ENCODE measurements at regions not wholly inside any gene's neighbourhood (a gene's known extent, or its start where the extent isn't known, plus 50 kb on each side); places are given as distances from the start of the nearest gene placed in this dataset.
A peak's percentile ranks its signal among the peaks of the same experiment; 100 is the strongest.
"Not testable (repeated sequence)": the region's sequence is repeated elsewhere in the genome, so short reads cannot be mapped to it uniquely, and the experiment has no call there.

DNA sequence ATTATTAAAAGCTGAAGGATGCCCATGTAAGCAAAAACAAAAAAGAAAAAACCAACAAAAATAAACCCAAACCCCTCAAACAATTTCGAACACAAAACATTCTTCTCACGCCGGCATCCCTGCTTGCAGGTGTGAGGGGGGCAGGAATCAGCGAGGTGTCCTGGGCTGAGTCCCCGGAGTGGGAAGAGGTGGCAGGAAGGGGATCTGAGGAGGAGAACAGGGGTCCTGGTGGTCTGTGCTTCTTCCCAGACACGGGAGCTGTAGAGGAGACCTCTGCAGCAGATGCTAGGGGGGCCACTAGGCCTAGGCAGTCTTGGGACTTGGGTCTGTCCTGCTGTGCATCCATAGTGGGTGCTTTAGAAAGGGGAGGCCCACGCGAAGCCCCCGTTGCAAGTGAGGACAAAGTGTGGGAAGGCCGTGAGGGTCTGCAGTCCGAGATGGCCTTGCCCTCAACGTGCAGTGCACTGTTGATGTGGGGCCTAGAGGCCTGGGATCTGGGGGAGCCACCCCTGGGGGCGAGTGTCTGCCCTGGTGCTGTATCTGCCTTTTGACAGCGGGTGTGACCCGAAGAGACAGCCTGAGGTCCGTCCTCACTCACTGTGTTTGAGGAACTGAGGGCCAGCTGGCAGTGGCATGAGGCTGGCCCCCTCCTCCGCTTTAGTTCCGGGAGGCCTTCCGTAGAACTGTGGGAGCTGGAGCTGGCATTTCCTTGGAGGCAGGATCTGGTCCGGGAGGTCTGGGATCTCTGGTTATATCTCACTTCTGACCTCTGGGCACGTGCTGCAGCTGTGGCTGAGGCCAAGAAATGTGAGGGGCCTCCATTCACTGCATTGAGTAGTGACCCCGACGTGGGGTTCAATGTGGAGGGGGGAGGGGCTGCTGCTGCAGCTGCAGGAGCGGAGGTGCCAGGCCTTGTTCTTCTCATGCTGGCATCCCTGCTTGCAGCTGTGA is 1371.5 kb downstream of the CDH12 start:
- H3K4me1 Mint-ChIP-seq (ENCODE audit: unreplicated experiment); H3K27ac Mint-ChIP-seq (ENCODE audit: unreplicated experiment); DNase-seq (ENCODE audit: low spot score); H3K27me3 Mint-ChIP-seq (ENCODE audit: unreplicated experiment); H3K9me3 Mint-ChIP-seq (ENCODE audit: unreplicated experiment): not testable (repeated sequence)
- H3K36me3 Mint-ChIP-seq (ENCODE audit: low read depth, unreplicated experiment): peaks cover 10% of the 10 kb centered on the region
- H3K4me3 Mint-ChIP-seq (ENCODE audit: unreplicated experiment): peak overlapping the region; percentile 59

DNA sequence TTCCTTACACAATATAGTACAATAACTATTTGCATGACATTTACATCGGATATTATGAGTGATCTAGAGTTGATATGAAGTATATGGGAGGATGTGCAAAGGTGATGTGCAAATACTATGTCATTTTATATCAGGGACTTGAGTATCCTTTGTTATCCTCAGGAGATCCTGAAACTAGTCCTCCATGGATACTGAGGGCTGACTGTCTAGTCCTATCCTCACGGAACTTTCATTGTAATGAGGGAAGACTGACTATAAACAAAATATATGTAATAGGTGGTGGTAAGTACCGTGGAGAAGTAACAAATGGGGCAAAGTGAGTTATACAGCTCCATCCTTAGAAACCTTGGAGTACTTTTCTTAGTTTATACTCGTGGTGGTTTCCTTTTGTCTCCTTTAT is 1373.1 kb downstream of the CDH12 start:
- not testable (repeated sequence) for H3K4me1 Mint-ChIP-seq (ENCODE audit: unreplicated experiment); H3K4me3 Mint-ChIP-seq (ENCODE audit: unreplicated experiment); H3K9me3 Mint-ChIP-seq (ENCODE audit: unreplicated experiment); H3K27ac Mint-ChIP-seq (ENCODE audit: unreplicated experiment); H3K27me3 Mint-ChIP-seq (ENCODE audit: unreplicated experiment); DNase-seq (ENCODE audit: low spot score)
- H3K36me3 Mint-ChIP-seq (ENCODE audit: low read depth, unreplicated experiment): peaks cover 10% of the 10 kb centered on the region

DNA sequence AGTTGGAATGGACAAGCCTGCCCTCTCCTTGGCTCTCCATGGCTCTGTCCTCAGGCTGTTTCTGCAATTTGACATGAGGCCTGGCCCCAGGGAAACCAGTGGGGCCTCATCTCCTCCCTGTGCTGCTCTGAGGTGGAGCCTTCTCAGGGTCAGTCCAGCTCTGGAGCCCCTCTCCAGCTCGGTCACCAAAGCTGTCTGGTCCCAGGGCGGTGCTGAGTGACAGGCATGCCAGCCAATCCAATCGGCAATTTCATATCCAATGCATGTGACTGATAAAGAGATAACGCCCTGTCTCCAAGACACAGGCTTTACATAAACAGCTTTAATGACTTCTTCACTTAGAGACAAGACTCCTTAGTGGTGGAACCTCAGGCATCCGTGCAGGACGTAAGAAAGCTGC is 1379.2 kb downstream of the CDH12 start:
- not testable (repeated sequence) for DNase-seq (ENCODE audit: low spot score); H3K4me3 Mint-ChIP-seq (ENCODE audit: unreplicated experiment); H3K27me3 Mint-ChIP-seq (ENCODE audit: unreplicated experiment); H3K9me3 Mint-ChIP-seq (ENCODE audit: unreplicated experiment); H3K4me1 Mint-ChIP-seq (ENCODE audit: unreplicated experiment); H3K27ac Mint-ChIP-seq (ENCODE audit: unreplicated experiment)
- peaks cover 13% of the 10 kb centered on the region for H3K36me3 Mint-ChIP-seq (ENCODE audit: low read depth, unreplicated experiment)

GRCh38 chr5:21473436-21473835 is 1379.7 kb downstream of the CDH12 start:
- not testable (repeated sequence) for H3K4me3 Mint-ChIP-seq (ENCODE audit: unreplicated experiment); H3K27ac Mint-ChIP-seq (ENCODE audit: unreplicated experiment); H3K27me3 Mint-ChIP-seq (ENCODE audit: unreplicated experiment); H3K4me1 Mint-ChIP-seq (ENCODE audit: unreplicated experiment); DNase-seq (ENCODE audit: low spot score); H3K9me3 Mint-ChIP-seq (ENCODE audit: unreplicated experiment)
- peaks cover 13% of the 10 kb centered on the region for H3K36me3 Mint-ChIP-seq (ENCODE audit: low read depth, unreplicated experiment)

DNA sequence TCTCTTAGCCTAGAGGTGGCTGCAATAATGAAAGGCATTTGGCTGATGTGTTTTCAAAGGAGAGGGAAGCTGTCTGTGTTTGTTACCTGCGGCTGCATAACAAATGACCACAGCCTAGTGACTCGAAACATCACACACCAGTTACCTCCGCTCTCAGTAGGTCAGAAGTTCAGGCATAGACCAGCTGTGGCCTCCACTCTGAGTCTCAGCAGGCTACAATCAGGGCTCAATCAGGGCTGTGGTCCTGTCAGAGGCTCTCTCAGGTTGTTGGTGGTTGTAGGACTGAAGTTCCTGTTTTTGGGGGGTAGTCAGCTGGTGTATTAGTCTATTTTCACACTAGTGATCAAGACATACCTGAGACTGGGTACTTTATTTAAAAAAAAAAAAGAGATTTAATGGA is 1381.5 kb downstream of the CDH12 start:
- H3K9me3 Mint-ChIP-seq (ENCODE audit: unreplicated experiment); H3K4me1 Mint-ChIP-seq (ENCODE audit: unreplicated experiment); DNase-seq (ENCODE audit: low spot score); H3K4me3 Mint-ChIP-seq (ENCODE audit: unreplicated experiment); H3K27me3 Mint-ChIP-seq (ENCODE audit: unreplicated experiment); H3K27ac Mint-ChIP-seq (ENCODE audit: unreplicated experiment): not testable (repeated sequence)
- peaks cover 13% of the 10 kb centered on the region for H3K36me3 Mint-ChIP-seq (ENCODE audit: low read depth, unreplicated experiment)

DNA sequence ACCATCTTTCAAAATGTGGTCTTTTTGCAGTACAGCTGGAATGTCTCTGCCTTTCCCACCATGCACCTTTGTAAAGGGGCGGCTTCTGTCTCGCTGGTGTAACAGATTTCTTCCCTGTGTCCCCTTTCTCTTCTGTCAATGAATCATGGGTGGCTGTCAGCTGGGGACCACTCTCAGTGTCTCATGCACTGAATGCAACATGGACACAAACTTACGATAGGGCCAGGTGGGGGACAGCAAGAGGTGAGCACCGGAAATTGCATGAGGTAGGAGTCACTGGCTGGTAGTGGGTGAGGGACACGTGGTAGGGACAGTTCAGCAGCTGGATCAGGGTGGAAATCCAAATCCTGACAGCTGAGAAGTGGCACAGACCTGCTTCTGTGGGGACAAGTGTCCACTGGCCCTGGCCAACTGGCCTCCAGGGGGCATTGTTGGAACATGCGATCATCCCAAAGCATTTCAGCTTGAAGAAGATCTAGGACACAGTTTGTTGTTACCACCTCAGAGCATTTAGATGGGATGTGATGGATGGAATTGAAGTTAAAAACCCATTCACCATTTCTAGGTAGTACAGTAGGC is 1383.5 kb downstream of the CDH12 start:
- not testable (repeated sequence) for H3K27me3 Mint-ChIP-seq (ENCODE audit: unreplicated experiment); H3K27ac Mint-ChIP-seq (ENCODE audit: unreplicated experiment); H3K4me1 Mint-ChIP-seq (ENCODE audit: unreplicated experiment); H3K9me3 Mint-ChIP-seq (ENCODE audit: unreplicated experiment); H3K4me3 Mint-ChIP-seq (ENCODE audit: unreplicated experiment)
- H3K36me3 Mint-ChIP-seq (ENCODE audit: low read depth, unreplicated experiment): peaks cover 13% of the 10 kb centered on the region
- DNase-seq (ENCODE audit: low spot score): peak; percentile 70
- TF ChIP-seq, protein P1, sequence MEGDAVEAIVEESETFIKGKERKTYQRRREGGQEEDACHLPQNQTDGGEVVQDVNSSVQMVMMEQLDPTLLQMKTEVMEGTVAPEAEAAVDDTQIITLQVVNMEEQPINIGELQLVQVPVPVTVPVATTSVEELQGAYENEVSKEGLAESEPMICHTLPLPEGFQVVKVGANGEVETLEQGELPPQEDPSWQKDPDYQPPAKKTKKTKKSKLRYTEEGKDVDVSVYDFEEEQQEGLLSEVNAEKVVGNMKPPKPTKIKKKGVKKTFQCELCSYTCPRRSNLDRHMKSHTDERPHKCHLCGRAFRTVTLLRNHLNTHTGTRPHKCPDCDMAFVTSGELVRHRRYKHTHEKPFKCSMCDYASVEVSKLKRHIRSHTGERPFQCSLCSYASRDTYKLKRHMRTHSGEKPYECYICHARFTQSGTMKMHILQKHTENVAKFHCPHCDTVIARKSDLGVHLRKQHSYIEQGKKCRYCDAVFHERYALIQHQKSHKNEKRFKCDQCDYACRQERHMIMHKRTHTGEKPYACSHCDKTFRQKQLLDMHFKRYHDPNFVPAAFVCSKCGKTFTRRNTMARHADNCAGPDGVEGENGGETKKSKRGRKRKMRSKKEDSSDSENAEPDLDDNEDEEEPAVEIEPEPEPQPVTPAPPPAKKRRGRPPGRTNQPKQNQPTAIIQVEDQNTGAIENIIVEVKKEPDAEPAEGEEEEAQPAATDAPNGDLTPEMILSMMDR (IDR thresholded peaks at IDR 0.05; ENCODE audit: unreplicated experiment): peak; percentile 44

GRCh38 chr5:21467544-21467943 is 1385.6 kb downstream of the CDH12 start:
- DNase-seq (ENCODE audit: low spot score); H3K4me3 Mint-ChIP-seq (ENCODE audit: unreplicated experiment); H3K4me1 Mint-ChIP-seq (ENCODE audit: unreplicated experiment); H3K9me3 Mint-ChIP-seq (ENCODE audit: unreplicated experiment); H3K27ac Mint-ChIP-seq (ENCODE audit: unreplicated experiment); H3K27me3 Mint-ChIP-seq (ENCODE audit: unreplicated experiment): not testable (repeated sequence)
- peaks cover 11% of the 10 kb centered on the region for H3K36me3 Mint-ChIP-seq (ENCODE audit: low read depth, unreplicated experiment)

DNA sequence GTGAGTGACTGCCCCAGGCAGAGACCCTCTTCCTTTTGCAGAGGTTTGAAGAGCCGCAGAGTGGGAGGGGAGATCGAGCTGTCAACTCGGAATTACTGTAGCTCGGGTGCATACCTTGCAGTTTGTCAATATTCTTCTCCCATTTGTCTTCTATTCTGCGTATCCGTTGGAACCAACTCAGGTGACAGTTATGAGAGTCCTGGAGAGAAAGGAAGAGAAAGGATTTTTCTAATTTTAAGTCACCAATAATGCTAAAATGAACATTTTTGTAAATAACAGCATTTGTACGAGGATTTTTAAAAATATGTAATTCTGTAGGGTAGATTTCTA is 1393.4 kb downstream of the CDH12 start:
- H3K27ac Mint-ChIP-seq (ENCODE audit: unreplicated experiment); H3K36me3 Mint-ChIP-seq (ENCODE audit: low read depth, unreplicated experiment); DNase-seq (ENCODE audit: low spot score); H3K27me3 Mint-ChIP-seq (ENCODE audit: unreplicated experiment); H3K4me1 Mint-ChIP-seq (ENCODE audit: unreplicated experiment); H3K9me3 Mint-ChIP-seq (ENCODE audit: unreplicated experiment): not testable (repeated sequence)
- H3K4me3 Mint-ChIP-seq (ENCODE audit: unreplicated experiment): peak overlapping the region; percentile 91
